DMS79 (cell line): ENCODE measurements at regions not wholly inside any gene's neighbourhood (a gene's known extent, or its start where the extent isn't known, plus 50 kb on each side); places are given as distances from the start of the nearest gene placed in this dataset.

ENCODE experiments used
- DNase-seq: peaks from one replicate; lab custom pipeline; 2025; lab: John Stamatoyannopoulos, UW

DNA sequence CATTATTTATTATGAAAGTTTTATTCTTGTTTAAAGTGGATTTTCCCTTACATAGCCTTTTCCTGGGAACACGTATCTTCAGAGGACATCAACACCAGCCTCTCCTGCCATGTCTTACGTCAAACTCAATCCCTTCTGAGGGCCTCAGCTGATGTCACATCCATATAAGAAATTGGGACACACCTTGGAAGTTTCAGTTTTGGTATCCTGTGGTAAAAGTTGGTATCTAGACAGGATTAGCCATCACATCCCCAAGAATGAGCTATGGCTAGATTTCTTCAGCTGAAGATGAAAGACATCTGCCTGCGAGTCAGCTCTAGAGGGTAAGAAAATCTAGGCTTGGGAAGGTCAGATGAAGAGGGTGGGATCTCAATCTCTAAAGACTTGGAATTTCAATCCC, 75.8 kb upstream of the ZNF516 start:
- no peak for DNase-seq

DNA sequence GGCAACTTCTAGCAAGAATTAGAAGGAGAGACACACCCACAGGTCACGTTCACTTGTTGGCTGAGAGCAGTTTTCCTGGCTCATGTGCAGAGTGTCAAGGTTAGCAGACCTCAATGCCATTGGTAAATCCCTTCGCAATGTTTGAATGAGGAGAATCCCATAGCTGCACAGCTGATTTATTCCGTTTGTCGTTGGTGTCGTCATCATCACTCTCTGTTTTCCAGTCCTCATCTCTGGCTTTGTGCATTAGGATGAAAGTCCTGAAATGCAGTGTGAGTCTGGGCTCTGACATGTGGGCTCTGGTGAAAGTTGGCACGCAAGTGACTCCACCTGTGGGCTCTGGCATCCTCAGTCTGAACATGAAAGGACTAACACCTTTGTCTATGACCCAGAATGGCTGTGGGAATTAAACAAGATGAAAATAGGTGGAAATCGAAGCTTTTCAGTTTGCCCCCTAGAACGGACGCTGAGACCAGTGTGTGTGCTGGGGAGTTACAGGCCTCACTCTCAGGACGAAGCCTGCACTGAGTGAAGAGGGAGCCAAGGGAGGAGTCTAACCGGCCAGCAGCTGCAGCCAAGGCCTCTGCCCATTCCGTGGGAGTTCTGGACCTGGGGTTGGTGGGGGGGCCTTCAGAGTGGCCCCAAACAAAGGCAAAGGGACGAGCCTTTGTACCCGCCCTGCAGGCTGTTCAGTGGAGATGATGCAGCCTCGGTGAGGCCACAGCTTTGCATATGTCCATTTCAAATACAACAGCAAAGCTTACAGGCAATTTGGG, 74.8 kb upstream of the ZNF516 start:
- no peak for DNase-seq

DNA sequence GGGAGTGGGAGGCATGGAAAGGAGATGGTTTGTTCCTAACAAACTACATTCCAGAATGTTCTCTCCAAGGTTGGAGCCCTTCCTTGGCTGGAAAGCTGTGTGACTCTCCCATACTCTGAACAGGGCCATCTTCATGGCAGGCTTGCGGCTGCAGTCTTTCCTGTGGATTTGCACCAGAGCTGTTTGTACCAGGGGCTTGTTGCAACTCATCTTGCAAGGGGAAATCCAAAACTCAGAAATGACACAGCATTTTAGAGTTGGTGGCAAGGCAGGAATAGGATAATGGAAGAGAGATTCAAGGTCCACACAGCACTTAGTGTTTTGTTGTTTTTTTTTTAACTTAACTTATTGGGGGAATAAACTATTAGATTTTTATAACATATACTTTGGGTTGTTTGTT, 73.7 kb upstream of the ZNF516 start:
- no peak for DNase-seq

DNA sequence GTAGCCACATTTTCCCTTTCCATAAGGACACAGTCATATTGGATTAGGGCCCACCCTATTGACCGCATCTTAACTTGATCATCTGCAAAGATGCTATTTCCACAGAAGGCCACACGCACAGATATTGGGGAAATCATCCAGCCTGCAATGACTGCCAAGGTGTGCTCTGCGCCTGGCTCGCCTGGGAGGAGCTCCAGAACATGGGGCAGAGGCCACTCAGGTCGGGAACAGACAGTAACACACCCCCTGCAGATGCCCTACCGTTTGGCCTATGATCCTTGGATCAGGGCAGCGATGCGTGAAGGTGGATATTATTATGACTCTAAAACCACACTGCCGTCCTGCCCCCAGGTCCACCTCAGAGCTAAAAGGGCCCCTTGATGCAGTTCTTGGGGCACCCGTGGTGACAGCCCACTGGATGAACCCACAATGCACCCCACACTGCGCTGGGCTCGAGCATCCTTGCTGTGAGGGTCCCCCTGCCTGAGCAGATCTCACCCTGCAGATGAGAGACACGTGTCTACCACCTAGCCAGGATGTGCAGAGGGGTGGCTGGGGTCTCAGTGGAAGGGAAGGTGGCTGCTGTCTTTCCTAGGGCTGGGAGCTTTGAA, 72.9 kb upstream of the ZNF516 start:
- no peak for DNase-seq

DNA sequence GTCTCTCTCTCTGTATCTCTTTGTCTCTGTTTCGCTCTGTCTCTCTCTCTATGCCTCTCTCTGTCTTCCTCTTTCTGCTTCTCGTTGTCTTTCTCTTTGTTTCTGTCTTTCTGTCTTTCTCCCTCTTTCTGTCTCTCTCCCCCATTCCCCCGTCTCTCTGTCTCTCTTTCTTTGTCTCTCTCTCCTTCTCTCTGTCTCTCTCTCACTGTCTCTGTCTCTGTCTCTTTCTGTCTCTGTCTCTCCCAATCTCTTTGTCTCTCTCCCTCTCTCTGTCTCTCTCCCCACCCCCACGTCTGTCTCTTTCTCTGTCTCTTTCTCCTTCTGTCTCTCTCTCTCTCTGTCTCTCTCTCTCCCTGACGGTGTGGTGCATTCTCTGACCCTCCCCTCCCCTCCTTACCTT, 71.9 kb upstream of the ZNF516 start:
- DNase-seq, result no peak

DNA sequence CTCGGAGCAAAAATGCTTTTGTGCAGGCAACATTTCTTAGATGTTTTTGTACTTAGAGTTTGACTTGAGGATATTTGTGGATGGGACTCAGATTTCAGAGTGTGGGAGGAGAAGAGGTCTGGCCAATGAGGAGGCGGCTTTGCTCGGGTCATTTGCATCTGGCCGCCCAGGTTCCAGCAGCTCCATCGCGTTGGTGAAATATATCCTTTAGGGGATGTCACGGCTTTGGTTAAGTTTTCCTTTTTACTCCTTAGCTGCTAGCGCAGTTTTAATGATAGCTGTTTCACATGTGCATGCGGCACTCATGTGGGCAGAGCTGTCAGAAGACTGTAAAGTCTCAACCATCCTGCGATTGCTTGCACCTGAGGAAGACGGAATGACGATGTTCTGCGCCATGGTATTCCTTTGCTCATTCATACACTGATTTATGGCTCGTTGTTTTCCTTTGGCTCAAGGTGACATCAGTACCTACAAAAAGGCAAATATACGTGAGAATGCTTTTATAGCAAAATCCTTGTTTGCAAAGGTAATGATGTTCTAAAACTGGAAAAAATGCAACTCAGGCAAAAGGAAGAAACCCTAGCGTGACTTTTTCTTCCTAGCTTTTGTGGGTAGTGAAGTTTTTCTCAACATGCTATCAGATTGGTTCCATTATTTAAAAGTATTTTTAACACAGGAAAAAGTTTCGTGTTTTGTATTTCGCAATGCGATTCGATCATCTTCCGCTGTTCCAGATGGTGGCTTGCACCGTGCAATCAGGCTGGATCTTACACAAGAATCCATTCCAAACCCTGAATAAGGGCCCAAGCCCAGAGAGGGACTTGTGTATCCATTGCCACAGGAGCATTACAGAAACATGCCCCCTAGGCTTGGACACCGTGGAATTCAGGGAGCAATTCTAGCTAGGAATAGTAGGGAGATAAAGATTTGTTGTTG, 70.5 kb upstream of the ZNF516 start:
- DNase-seq, result no peak

GRCh38 chr18:76564655-76565237, 69.7 kb upstream of the ZNF516 start:
- DNase-seq, result no peak

- DNase-seq, result no peak
Observed at GRCh38 chr18:76564117-76564516, 69.1 kb upstream of the ZNF516 start.

DNA sequence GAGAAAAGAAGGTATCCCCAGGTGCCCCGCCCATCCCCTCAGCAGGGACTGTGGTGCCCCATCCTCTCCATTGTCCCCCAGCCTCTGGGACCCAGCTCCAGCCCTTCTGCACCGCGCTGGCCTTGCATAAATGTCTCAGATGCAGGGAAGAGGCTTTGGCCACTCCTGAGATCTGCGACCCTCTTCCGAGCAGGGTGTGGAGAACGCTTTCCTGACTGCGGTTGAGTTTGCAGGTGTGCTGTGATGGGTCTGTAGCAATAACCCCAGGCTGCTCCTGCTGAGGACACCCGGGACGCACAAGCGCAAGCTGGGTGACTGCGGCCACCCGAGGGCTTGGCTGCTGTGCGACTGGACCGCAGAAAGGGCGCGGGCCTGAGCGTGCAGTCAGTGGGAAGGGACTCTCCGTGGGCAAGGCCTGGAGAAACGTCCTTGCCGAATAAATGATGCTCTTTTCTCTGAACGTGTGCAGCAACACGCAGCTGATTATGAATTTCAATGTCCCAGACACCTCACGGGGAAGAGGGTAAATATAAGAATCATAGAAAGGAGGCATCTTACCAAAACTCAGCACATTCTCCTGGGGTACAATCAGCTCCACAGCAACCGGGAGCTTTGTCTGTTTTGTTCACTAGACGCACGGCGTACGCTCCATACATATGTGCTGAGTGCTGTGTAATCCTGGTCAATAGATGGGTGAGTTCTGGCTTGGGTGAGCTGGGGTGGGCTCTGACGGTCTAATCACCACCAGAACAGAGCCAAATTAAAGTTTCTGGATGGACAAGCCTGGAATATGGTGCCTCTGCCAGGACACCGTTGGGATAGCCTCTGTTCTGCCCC, 67.5 kb upstream of the ZNF516 start:
- no peak for DNase-seq

DNA sequence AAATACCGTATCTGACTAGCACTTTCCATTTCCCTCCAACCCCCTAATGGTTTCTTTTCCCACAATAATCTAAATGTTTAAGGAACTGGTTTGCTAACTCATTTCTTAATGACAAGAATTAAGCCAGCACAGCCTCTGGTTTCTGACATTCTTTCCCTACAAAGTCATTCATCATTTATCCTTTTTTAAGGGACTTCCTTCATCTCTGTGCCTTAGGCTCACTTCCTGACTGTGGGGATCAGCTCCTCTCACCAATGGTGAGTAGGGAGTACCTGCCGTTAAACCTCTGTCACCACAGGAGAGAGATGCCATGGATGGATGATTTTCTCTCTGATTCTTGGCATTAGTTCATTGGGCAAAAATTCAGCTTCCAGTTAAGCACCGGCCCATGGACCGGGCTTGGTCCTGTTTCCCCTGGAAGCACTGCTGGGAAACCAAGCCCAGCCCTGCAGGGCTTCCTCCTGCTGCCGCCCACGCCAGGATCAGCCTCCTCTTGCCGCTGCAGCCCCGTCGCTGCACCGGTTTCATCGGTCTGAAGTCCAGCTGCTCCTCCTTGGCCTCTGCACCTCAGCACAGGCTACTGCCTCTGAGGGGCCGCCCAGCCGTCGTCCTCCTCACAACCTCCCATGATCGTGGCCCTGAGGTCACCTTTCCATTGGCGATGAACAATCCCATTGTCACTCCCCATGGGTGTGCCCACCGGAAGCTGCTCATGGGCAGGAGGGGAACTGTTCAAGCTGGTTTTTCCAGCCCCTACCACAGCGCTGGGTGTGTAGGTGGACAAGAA, 64.0 kb upstream of the ZNF516 start:
- DNase-seq, result no peak

- no peak for DNase-seq
Observed at GRCh38 chr18:76557026-76557575, 62.1 kb upstream of the ZNF516 start.

GRCh38 chr18:76554547-76555222, 59.6 kb upstream of the ZNF516 start:
- no peak for DNase-seq

DNA sequence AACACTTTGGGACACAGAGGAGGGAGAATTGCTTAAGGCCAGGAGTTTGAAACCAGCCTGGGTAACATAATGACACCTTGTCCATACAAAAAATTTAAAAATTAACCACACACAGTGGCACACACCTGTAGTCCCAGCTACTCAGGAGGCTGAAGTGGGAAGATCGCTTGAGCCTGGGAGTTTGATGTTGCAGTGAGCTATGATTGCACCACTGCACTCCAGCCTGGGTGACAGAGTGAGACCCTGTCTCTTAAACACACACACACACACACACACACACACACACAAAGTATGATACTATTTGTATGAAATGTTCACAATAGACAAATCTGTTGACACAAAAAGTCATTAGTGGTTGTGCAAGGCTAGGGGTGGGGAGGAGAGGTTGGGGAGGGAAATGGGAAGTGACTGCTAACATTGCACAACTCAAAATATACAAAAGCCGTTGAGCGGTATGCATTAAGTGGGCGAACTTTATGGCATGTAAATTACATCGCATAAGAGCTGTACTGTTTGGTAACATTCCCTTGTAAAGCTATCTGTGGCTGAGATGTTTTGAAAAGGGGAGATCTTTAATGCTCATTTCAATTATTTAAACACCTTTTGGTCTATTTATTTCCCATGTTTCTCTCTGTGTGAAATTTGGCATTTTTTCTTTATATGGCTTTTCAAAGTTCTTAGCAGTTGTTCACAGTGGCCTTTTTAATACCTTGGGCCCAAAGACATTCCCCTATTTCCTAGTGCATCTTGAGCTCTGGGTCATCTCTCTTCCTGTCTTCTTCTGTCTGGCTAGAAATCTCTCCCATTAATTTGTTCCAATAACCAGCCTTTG, 58.9 kb upstream of the ZNF516 start:
- DNase-seq, result no peak

DNA sequence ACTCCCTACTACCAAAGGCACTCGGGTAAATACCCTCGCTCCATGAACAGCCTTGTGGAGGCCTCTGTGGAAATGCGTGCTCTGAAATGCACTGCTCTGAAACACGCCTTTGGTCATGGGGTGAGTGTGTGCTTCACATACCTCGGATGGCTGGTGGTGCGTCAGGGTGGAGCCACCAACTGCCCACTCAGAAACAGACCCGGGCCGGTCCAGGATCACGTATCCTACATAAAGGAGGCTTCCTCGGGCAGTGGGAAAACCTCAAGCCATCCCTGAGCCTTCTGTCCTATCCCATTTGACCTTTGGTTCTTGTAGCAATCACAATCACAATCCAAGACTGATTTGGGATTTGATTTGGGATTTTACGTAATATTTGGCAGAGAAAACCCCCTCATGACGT, 53.5 kb upstream of the ZNF516 start:
- DNase-seq, result no peak

DNA sequence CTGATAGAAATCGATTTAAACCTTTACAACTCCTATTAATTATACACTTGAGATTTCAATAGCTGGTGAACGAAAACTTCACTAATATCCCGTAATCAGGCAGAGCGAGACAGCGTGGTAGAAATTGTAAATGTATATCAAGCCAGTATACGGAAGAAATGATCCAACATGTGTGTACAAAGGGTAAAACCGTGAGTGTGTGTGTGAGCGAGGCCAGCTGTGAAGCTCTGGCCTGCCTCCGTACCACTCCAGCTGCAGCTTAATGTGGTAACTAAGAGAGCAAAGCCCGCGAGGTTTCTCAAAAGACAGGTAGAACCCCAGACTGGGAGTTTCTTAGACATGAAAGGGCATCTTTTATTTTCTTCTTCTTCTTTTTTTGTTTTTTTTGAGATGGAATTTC, 52.3 kb upstream of the ZNF516 start:
- DNase-seq, result no peak

DNA sequence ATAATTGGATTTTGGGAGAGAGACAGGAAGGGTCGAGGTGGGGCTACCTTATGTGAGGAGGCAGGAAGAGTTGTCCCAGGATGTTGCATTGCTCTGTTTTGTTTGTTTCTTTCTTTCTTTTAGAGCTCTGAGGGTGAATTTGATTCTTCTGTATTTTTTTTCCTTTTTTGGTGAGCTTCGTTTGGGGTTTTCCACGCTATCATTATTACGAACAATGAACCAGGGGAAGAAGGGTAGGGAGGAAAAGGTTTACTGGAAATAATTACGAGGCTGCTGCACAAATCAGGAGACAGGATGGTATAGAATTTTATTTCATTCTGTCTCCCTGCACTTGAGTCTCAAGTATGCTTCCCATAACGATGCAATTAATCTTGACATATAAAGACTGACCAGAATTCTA, 51.4 kb upstream of the ZNF516 start:
- DNase-seq, result no peak

GRCh38 chr18:76546088-76546435, 51.0 kb upstream of the ZNF516 start:
- no peak for DNase-seq

DNA sequence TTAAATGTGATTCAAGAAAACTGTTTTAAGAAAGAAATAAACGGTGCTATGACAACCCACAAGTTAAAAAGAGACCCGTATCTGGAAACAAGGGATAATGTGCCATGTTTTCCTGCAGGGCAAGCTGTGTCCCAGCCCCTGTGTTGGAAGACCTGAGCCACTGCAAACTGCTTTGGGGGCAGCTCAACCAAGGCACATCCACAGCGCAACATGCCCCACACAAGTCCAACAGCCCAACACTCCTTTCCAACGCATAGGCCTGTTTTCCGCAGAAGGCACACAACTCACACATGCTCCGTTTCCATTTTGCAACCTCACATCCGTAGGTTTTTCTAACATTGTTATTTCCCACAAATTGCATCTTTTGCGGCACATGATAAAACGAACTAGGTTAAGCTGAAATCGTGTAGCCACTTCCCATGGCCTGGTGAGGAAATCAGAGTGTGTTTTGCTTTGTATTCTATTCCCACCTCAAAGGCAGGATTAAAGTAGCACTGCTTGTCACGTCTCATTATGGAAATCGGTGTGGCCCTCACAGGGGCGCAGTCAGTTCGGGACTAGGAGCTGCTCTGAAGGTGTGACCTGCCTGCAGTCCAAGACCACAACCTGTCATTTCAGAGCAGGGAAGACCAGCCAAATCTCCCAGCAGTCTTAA, 50.5 kb upstream of the ZNF516 start:
- no peak for DNase-seq
